Aorta (tissue), 5 donors: ENCODE measurements at regions not wholly inside any gene's neighbourhood (a gene's known extent, or its start where the extent isn't known, plus 50 kb on each side); places are given as distances from the start of the nearest gene placed in this dataset.

Source experiments
- ATAC-seq: fragments of 200-7000 bp; cut with Tn5 transposase; one replicate; pipeline ENCODE4 v1.9.1; 2022; ENCODE audit warnings: moderate library complexity; ENCODE audit not compliant: low FRiP score
- DNase-seq, 2 donors: peaks; one replicate each; pipeline ENCODE4 v3.0.0-alpha.2; 2020
- H3K27ac ChIP-seq, 2 donors: one replicate each; pipeline ENCODE4 v1.5.1; 2013; ENCODE audit warnings: low read length in 2 of 2, mild to moderate bottlenecking in 2 of 2, moderate library complexity in 2 of 2, control low read depth in 1 of 2, inconsistent platforms in 1 of 2, low read depth in 1 of 2
- H3K27me3 ChIP-seq, 2 donors: one replicate each; pipeline ENCODE4 v1.6.1; 2013; ENCODE audit warnings: control low read depth in 1 of 2, low read length in 1 of 2, mild to moderate bottlenecking in 1 of 2, moderate library complexity in 1 of 2; ENCODE audit not compliant: insufficient read depth in 2 of 2, control insufficient read depth in 1 of 2
- H3K36me3 ChIP-seq, 2 donors: one replicate each; pipeline ENCODE4 v1.6.1; 2013; ENCODE audit warnings: control low read depth in 1 of 2, low read length in 1 of 2, mild to moderate bottlenecking in 1 of 2; ENCODE audit not compliant: insufficient read depth in 2 of 2, control insufficient read depth in 1 of 2
- H3K4me1 ChIP-seq, 2 donors: one replicate each; pipeline ENCODE4 v1.6.1; 2013; ENCODE audit warnings: low read length in 2 of 2, control low read depth in 1 of 2, mild to moderate bottlenecking in 1 of 2, moderate library complexity in 1 of 2; ENCODE audit not compliant: insufficient read depth in 2 of 2, control insufficient read depth in 1 of 2
- H3K4me3 ChIP-seq, 2 donors: one replicate each; pipeline ENCODE4 v1.5.1; 2013; ENCODE audit warnings: low read length in 2 of 2, control low read depth in 1 of 2, mild to moderate bottlenecking in 1 of 2
- H3K9me3 ChIP-seq: one replicate; pipeline ENCODE4 v1.6.1; 2013; ENCODE audit warnings: mild to moderate bottlenecking, low read length; ENCODE audit not compliant: control insufficient read depth
- WGBS, 2 donors: extraction: QIAGEN DNeasy Blood & Tissue Kit; methylation state at CpG; one replicate each; pipeline ENCODE4 v1.1.7; 2013; 5-methylcytosine and 5-hydroxymethylcytosine counted together
- intact Hi-C, 2 donors: fragments of 100-400 bp; cut with DNase I; formaldehyde crosslinking; loops; one replicate each; pipeline versions ENCODE4 v1.14.2 to v1.15.0; 2022
- donor health status: healthy with polysubstance abuse.
- donor health status: Bipolar disorder and iron deficiency.
- donor health status: DM: no; HTN: no; CAD: no.
- donor health status: DM: no; HTN: no; CAD: no.
- donor health status: DM: yes; HTN: yes; CAD: no.

GRCh38 chr9:84216151-84216550 lies 124.4 kb downstream of the SLC28A3 start:
- Histone ChIP-seq H3K27me3 (no peaks in the 10 kb centered on the region), H3K4me1 (no peaks in the 10 kb centered on the region), H3K4me3 (no peak overlapping the region), H3K27ac (no peak overlapping the region), H3K9me3 (peaks cover 2% of the 10 kb centered on the region), H3K36me3 (no peaks in the 10 kb centered on the region)
- DNase-seq: no peak
- intact Hi-C loops: no loop called here
- 91 to 100% methylated on average over 2 of the region's 2 CpGs for WGBS, 2 donors
- ATAC-seq: no peak

DNA sequence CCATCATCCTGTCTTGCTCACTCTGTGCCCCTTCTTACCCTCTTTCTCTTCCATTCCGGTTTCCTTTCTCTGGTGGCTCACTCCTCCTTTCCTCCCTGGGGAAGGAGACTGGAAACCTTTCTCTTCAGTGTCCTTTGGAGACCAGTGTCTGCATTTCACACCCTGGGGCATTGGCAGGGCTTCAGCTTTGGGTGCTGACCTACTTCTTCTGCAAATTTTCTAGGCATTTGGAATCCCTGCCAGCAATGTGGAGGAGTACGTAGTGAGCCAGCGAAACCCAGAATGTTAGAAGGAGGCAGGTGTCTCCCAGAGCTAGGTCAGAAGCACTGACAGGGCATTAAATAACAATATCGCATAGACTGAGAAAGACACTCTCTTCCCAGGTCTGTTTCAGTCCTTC lies 122.2 kb downstream of the SLC28A3 start:
- DNase-seq (no peak), ATAC-seq (no peak)
- no peak overlapping the region for H3K27ac ChIP-seq
- intact Hi-C loops: no loop called here
- no peaks in the 10 kb centered on the region for H3K4me1 ChIP-seq
- H3K27me3 ChIP-seq: no peaks in the 10 kb centered on the region
- 52 to 55% methylated on average over 4 of the region's 4 CpGs for WGBS, 2 donors
- peaks cover 4% of the 10 kb centered on the region for H3K9me3 ChIP-seq
- no peaks in the 10 kb centered on the region for H3K36me3 ChIP-seq
- no peak overlapping the region for H3K4me3 ChIP-seq

GRCh38 chr9:84224246-84224645 lies 116.3 kb downstream of the SLC28A3 start:
- Histone ChIP-seq H3K4me1 (no peaks in the 10 kb centered on the region), H3K36me3 (no peaks in the 10 kb centered on the region), H3K27ac (no peak overlapping the region), H3K4me3 (no peak overlapping the region), H3K9me3 (peaks cover 1% of the 10 kb centered on the region), H3K27me3 (no peaks in the 10 kb centered on the region)
- intact Hi-C loops: no loop called here
- no peak for ATAC-seq
- no peak for DNase-seq
- 73 to 83% methylated on average over 5 of the region's 5 CpGs for WGBS, 2 donors
